Lower leg skin (tissue), 3 donors: ENCODE measurements at regions not wholly inside any gene's neighbourhood (a gene's known extent, or its start where the extent isn't known, plus 50 kb on each side); places are given as distances from the start of the nearest gene placed in this dataset.

Experiments
- POLR2A ChIP-seq, 2 donors: fragments of 450-650 bp; IDR thresholded peaks; one replicate each; pipeline ENCODE4 v1.6.1; 2016 to 2017; ENCODE audit warnings: antibody characterized with exemption in 2 of 2, mild to moderate bottlenecking in 1 of 2, moderate library complexity in 1 of 2
- TF ChIP-seq, protein P1 (sequence below), 3 donors: fragments of 450-650 bp; IDR thresholded peaks; one replicate each; pipeline ENCODE4 v1.5.1; 2016; ENCODE audit warnings: antibody characterized with exemption in 3 of 3, mild to moderate bottlenecking in 3 of 3, moderate library complexity in 2 of 3

GRCh38 chr14:47790477-47790876, 115.1 kb upstream of the MDGA2 start:
- TF ChIP-seq, protein P1, sequence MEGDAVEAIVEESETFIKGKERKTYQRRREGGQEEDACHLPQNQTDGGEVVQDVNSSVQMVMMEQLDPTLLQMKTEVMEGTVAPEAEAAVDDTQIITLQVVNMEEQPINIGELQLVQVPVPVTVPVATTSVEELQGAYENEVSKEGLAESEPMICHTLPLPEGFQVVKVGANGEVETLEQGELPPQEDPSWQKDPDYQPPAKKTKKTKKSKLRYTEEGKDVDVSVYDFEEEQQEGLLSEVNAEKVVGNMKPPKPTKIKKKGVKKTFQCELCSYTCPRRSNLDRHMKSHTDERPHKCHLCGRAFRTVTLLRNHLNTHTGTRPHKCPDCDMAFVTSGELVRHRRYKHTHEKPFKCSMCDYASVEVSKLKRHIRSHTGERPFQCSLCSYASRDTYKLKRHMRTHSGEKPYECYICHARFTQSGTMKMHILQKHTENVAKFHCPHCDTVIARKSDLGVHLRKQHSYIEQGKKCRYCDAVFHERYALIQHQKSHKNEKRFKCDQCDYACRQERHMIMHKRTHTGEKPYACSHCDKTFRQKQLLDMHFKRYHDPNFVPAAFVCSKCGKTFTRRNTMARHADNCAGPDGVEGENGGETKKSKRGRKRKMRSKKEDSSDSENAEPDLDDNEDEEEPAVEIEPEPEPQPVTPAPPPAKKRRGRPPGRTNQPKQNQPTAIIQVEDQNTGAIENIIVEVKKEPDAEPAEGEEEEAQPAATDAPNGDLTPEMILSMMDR (IDR thresholded peaks at IDR 0.05), result no peak
- TF ChIP-seq POLR2A (IDR thresholded peaks at IDR 0.05), result no peak
